Gastrocnemius medialis (tissue), 4 donors: ENCODE measurements at regions not wholly inside any gene's neighbourhood (a gene's known extent, or its start where the extent isn't known, plus 50 kb on each side); places are given as distances from the start of the nearest gene placed in this dataset.

Experiments
- ATAC-seq, 2 donors: fragments of 150-250 bp; one replicate each; pipeline ENCODE4 v1.9.1; 2016
- DNase-seq, 2 donors: peaks; one replicate each; pipeline ENCODE4 v3.0.0-alpha.2; 2019
- H3K27ac ChIP-seq, 4 donors: fragments of 200-600 bp; sonication (generic); 1 replicate in 1 of 4; 2 replicates in 3 of 4; pipeline ENCODE4 v1.5.1; 2016 to 2018; ENCODE audit warnings: mild to moderate bottlenecking in 2 of 4, moderate library complexity in 1 of 4
- H3K27me3 ChIP-seq, 3 donors: fragments of 200-600 bp; sonication (generic) in 2 of 3; 1 replicate in 1 of 3; 2 replicates in 2 of 3; pipeline versions ENCODE4 v1.5.1 to v1.6.0; 2016 to 2019; ENCODE audit warnings: mild to moderate bottlenecking in 1 of 3, moderate library complexity in 1 of 3
- H3K36me3 ChIP-seq, 2 donors: fragments of 200-600 bp; sonication (generic) in 1 of 2; one replicate each; pipeline ENCODE4 v1.5.1; 2017 to 2018
- H3K4me1 ChIP-seq, 2 donors: fragments of 200-600 bp; sonication (generic) in 1 of 2; one replicate each; pipeline ENCODE4 v1.5.1; 2016 to 2017; ENCODE audit warnings: mild to moderate bottlenecking in 2 of 2
- H3K4me3 ChIP-seq, 4 donors: fragments of 200-600 bp; sonication (generic) in 3 of 4; 1 replicate in 1 of 4; 2 replicates in 3 of 4; pipeline ENCODE4 v1.5.1; 2016 to 2019; ENCODE audit warnings: mild to moderate bottlenecking in 2 of 4
- H3K9me3 ChIP-seq, 3 donors: fragments of 200-600 bp; sonication (generic) in 2 of 3; 1 replicate in 1 of 3; 2 replicates in 2 of 3; pipeline ENCODE4 v1.5.1; 2016 to 2019
- POLR2A ChIP-seq, 2 donors: fragments of 450-650 bp; IDR thresholded peaks; one replicate each; pipeline ENCODE4 v1.6.1; 2017; ENCODE audit warnings: antibody characterized with exemption in 2 of 2, mild to moderate bottlenecking in 2 of 2, moderate library complexity in 2 of 2
- in situ Hi-C, 4 donors: fragments of 200-750 bp; cut with MboI; loops; one replicate each; pipeline versions ENCODE4 v1.15.0 to v1.8.0; 2017; ENCODE audit warnings: low sequenced_read_pairs in 4 of 4
- intact Hi-C: fragments of 100-400 bp; cut with DNase I; formaldehyde crosslinking; loops from one replicate; pipeline ENCODE4 v1.15.1; 2023; ENCODE audit warnings: low total_unique reads
- TF ChIP-seq, protein P1 (sequence below), 5 experiments: fragments of 450-650 bp in 3 of 5; fragments of 200-600 bp in 2 of 5; sonication (generic) in 2 of 5; IDR thresholded peaks in 4 of 5; conservative IDR thresholded peaks in 1 of 5; 1 replicate in 4 of 5; 2 replicates in 1 of 5; pipeline ENCODE4 v1.5.1; 2016 to 2019; ENCODE audit warnings: antibody characterized with exemption in 5 of 5, mild to moderate bottlenecking in 3 of 5, moderate library complexity in 3 of 5

GRCh38 chr2:150981826-150982225, 279.8 kb downstream of the RBM43 start:
- Histone ChIP-seq H3K36me3 (no peaks in the 10 kb centered on the region), H3K27ac (no peak overlapping the region), H3K4me3 (no peak overlapping the region), H3K9me3 (no peaks in the 10 kb centered on the region), H3K4me1 (no peaks in the 10 kb centered on the region), H3K27me3 (no peaks in the 10 kb centered on the region)
- in situ Hi-C loops (no loop called here), intact Hi-C loops (no loop called here)
- TF ChIP-seq POLR2A (IDR thresholded peaks at IDR 0.05) = no peak
- TF ChIP-seq, protein P1, sequence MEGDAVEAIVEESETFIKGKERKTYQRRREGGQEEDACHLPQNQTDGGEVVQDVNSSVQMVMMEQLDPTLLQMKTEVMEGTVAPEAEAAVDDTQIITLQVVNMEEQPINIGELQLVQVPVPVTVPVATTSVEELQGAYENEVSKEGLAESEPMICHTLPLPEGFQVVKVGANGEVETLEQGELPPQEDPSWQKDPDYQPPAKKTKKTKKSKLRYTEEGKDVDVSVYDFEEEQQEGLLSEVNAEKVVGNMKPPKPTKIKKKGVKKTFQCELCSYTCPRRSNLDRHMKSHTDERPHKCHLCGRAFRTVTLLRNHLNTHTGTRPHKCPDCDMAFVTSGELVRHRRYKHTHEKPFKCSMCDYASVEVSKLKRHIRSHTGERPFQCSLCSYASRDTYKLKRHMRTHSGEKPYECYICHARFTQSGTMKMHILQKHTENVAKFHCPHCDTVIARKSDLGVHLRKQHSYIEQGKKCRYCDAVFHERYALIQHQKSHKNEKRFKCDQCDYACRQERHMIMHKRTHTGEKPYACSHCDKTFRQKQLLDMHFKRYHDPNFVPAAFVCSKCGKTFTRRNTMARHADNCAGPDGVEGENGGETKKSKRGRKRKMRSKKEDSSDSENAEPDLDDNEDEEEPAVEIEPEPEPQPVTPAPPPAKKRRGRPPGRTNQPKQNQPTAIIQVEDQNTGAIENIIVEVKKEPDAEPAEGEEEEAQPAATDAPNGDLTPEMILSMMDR (IDR thresholded peaks at IDR 0.05 in 4 of 5, conservative IDR thresholded peaks at IDR 0.05 in 1 of 5) = no peak
- ATAC-seq = no peak
- DNase-seq = no peak

- TF ChIP-seq, protein P1 (IDR thresholded peaks at IDR 0.05 in 4 of 5, conservative IDR thresholded peaks at IDR 0.05 in 1 of 5) = no peak
- TF ChIP-seq POLR2A (IDR thresholded peaks at IDR 0.05) = no peak
Measured at GRCh38 chr2:150978053-150978452, 283.6 kb downstream of the RBM43 start.

DNA sequence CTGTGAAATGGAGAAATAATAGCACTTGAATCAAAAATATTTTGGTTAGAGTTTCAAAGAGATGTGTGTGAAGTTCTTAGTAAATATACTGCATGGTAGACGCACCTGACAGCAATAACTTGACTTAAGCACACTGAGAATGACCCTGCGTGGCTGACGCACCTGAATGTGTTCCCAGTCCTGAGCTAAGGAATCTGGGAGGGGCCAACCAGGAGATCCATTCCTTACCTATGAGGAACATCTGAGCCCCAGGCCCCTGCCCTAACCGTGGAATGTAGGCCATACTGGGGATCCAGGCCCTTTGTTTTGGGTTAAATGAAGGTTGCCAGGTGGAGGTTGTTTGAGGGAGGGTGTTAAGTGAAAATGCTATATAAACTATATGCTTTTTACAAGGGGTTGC, 284.4 kb downstream of the RBM43 start:
- ATAC-seq = no peak
- Histone ChIP-seq H3K4me3 (no peak overlapping the region), H3K4me1 (no peaks in the 10 kb centered on the region), H3K9me3 (no peaks in the 10 kb centered on the region), H3K27me3 (no peaks in the 10 kb centered on the region), H3K27ac (no peak overlapping the region), H3K36me3 (no peaks in the 10 kb centered on the region)
- TF ChIP-seq, protein P1 (IDR thresholded peaks at IDR 0.05 in 4 of 5, conservative IDR thresholded peaks at IDR 0.05 in 1 of 5) = no peak
- no peak for TF ChIP-seq POLR2A (IDR thresholded peaks at IDR 0.05)
- DNase-seq = no peak
- intact Hi-C loops = no loop called here
- in situ Hi-C loops = no loop called here

More at GRCh38 chr2:150978053-150978452, 283.6 kb downstream of the RBM43 start:
- Histone ChIP-seq H3K4me1 (no peaks in the 10 kb centered on the region), H3K36me3 (no peaks in the 10 kb centered on the region), H3K9me3 (no peaks in the 10 kb centered on the region), H3K27ac (no peak overlapping the region), H3K27me3 (no peaks in the 10 kb centered on the region), H3K4me3 (no peak overlapping the region)
- DNase-seq (no peak), ATAC-seq (no peak)
- in situ Hi-C loops (no loop called here), intact Hi-C loops (no loop called here)

- no peak for ATAC-seq
- intact Hi-C loops = no loop called here
- H3K4me1 ChIP-seq = no peaks in the 10 kb centered on the region
- no peaks in the 10 kb centered on the region for H3K27me3 ChIP-seq
- no peak overlapping the region for H3K27ac ChIP-seq
- no peaks in the 10 kb centered on the region for H3K9me3 ChIP-seq
- in situ Hi-C loops = no loop called here
- TF ChIP-seq, protein P1 (IDR thresholded peaks at IDR 0.05 in 4 of 5, conservative IDR thresholded peaks at IDR 0.05 in 1 of 5) = no peak
- no peak for TF ChIP-seq POLR2A (IDR thresholded peaks at IDR 0.05)
- no peak for DNase-seq
- no peaks in the 10 kb centered on the region for H3K36me3 ChIP-seq
- no peak overlapping the region for H3K4me3 ChIP-seq
Measured at GRCh38 chr2:150976604-150977003, 285.1 kb downstream of the RBM43 start.

- no peaks in the 10 kb centered on the region for H3K4me1 ChIP-seq
- H3K27me3 ChIP-seq = no peaks in the 10 kb centered on the region
- H3K9me3 ChIP-seq = no peaks in the 10 kb centered on the region
- ATAC-seq (no peak), DNase-seq (no peak)
- H3K27ac ChIP-seq = no peak overlapping the region
- no peak for TF ChIP-seq POLR2A (IDR thresholded peaks at IDR 0.05)
- TF ChIP-seq, protein P1 (IDR thresholded peaks at IDR 0.05 in 4 of 5, conservative IDR thresholded peaks at IDR 0.05 in 1 of 5) = no peak
- in situ Hi-C loops (no loop called here), intact Hi-C loops (no loop called here)
- H3K4me3 ChIP-seq = no peak overlapping the region
- H3K36me3 ChIP-seq = no peaks in the 10 kb centered on the region
Measured at GRCh38 chr2:150974864-150975263, 286.8 kb downstream of the RBM43 start.
